Stomach smooth muscle (tissue), 2 donors: ENCODE measurements at regions not wholly inside any gene's neighbourhood (a gene's known extent, or its start where the extent isn't known, plus 50 kb on each side); places are given as distances from the start of the nearest gene placed in this dataset.

Source experiments
- H3K27ac ChIP-seq: one replicate; pipeline ENCODE4 v1.7.0; 2013; ENCODE audit warnings: mild to moderate bottlenecking, low read length, inconsistent platforms
- H3K27me3 ChIP-seq, 2 donors: one replicate each; pipeline ENCODE4 v1.7.0; 2013; ENCODE audit warnings: low read length in 2 of 2; ENCODE audit not compliant: insufficient read depth in 2 of 2, control insufficient read depth in 1 of 2
- H3K36me3 ChIP-seq, 2 donors: one replicate each; pipeline ENCODE4 v1.7.0; 2013; ENCODE audit warnings: low read length in 2 of 2; ENCODE audit not compliant: control insufficient read depth in 2 of 2, insufficient read depth in 2 of 2
- H3K4me1 ChIP-seq: one replicate; pipeline ENCODE4 v1.7.0; 2013; ENCODE audit warnings: low read length; ENCODE audit not compliant: control insufficient read depth, insufficient read depth
- H3K4me3 ChIP-seq, 2 donors: one replicate each; pipeline ENCODE4 v1.7.0; 2013; ENCODE audit warnings: low read length in 2 of 2
- H3K9ac ChIP-seq, 2 donors: one replicate each; pipeline ENCODE4 v1.7.0; 2013; ENCODE audit warnings: low read length in 2 of 2, mild to moderate bottlenecking in 1 of 2
- H3K9me3 ChIP-seq, 2 donors: one replicate each; pipeline ENCODE4 v1.7.0; 2013; ENCODE audit warnings: low read length in 2 of 2; ENCODE audit not compliant: control insufficient read depth in 2 of 2
- donor health status: healthy.
- donor health status: Pancreatic carcinoma.

- H3K27ac ChIP-seq, result no peak overlapping the region
- no peak overlapping the region for H3K4me3 ChIP-seq
- H3K4me1 ChIP-seq, result no peaks in the 10 kb centered on the region
- H3K9ac ChIP-seq, result no peak overlapping the region
- no peaks in the 10 kb centered on the region for H3K9me3 ChIP-seq
- H3K27me3 ChIP-seq, result peaks cover 0 to 4% of the 10 kb centered on the region in 2 donors
- H3K36me3 ChIP-seq, result no peaks in the 10 kb centered on the region
These were observed 103.7 kb downstream of the LINC00237 start for GRCh38 chr20:21002486-21002885.

DNA sequence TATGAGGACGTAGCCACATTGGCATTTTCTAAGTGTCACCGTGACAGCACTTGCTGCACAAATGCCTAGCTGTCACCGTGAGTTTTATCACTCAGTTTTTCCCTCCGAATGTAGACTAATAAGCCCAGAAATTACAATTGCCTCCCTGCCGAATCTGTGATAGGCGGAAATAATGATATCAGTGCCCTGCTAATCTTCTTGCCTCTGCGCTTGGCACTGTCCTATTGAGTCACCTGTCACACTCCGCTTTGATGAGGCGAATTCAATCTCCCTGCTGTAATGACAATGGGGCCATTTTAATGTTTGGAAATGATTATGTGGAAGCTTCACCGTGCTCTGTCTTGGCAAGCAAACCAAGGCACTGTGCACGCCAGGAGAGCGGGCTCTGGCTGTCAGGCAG is 112.8 kb downstream of the LINC00237 start:
- H3K9me3 ChIP-seq, result no peaks in the 10 kb centered on the region
- no peak overlapping the region for H3K27ac ChIP-seq
- no peak overlapping the region for H3K4me3 ChIP-seq
- no peaks in the 10 kb centered on the region for H3K4me1 ChIP-seq
- H3K27me3 ChIP-seq, result peaks cover 0 to 6% of the 10 kb centered on the region in 2 donors
- H3K9ac ChIP-seq, result no peak overlapping the region
- H3K36me3 ChIP-seq, result no peaks in the 10 kb centered on the region

DNA sequence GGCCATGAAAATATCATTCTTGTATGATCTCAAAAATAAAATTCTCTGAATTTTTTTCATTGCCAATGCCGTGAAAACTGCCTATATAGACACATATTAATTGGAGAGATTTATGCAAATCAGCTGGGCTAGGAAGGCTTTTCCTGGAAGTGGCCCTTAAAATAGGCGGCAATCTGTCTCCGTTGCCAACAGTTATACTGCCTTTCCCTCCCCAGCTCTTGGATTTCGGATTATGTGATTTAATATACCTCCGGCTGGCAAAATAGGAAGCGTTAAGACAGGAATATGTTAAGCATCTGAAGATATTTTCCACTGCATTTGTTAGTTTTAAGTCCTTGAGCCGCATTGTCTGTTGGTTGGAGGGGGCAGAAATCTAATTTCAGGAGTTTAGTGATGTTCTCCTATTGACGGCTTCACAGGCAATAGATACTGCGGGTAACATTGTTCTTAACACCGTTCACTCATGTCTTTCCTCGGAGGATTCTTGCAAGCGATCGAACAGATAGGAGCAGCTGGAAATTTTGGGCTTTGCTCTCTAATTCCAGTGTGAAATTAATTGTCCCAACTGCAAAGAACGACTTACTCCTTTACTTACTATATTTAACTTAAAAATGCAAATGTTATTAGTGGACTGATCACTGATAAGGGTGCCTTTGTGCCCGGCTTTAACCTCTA is 113.3 kb downstream of the LINC00237 start:
- H3K36me3 ChIP-seq, result no peaks in the 10 kb centered on the region
- H3K9me3 ChIP-seq, result no peaks in the 10 kb centered on the region
- no peak overlapping the region for H3K4me3 ChIP-seq
- peaks cover 0 to 4% of the 10 kb centered on the region in 2 donors for H3K27me3 ChIP-seq
- no peaks in the 10 kb centered on the region for H3K4me1 ChIP-seq
- H3K9ac ChIP-seq, result no peak overlapping the region
- no peak overlapping the region for H3K27ac ChIP-seq

GRCh38 chr20:20992277-20992676 is 113.9 kb downstream of the LINC00237 start:
- Histone ChIP-seq H3K4me1 (no peaks in the 10 kb centered on the region), H3K27me3 (peaks cover 0 to 4% of the 10 kb centered on the region in 2 donors), H3K9me3 (no peaks in the 10 kb centered on the region), H3K36me3 (no peaks in the 10 kb centered on the region), H3K27ac (no peak overlapping the region), H3K9ac (no peak overlapping the region), H3K4me3 (no peak overlapping the region)

DNA sequence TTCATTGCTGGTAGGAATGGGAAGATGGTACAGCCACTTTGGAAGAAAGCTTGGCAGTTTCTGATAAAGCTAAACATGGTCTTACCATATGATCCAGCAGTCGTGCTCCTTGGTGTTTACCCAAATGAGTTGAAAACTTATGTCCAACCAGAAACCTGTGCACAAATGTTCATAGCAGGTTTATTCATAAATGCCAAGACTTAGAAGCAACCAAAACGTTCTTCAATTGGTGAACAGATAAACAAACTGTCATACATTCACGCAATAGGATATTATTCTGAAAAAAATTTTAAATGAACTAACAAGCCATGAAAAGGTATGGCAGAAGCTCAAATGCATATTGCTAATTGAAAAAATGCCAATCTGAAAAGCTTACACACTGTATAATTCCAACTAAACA is 117.1 kb downstream of the LINC00237 start:
- Histone ChIP-seq H3K4me3 (no peak overlapping the region), H3K9me3 (no peaks in the 10 kb centered on the region), H3K27me3 (peaks cover 0 to 4% of the 10 kb centered on the region in 2 donors), H3K4me1 (no peaks in the 10 kb centered on the region), H3K27ac (no peak overlapping the region), H3K9ac (no peak overlapping the region), H3K36me3 (no peaks in the 10 kb centered on the region)

GRCh38 chr20:20979934-20980333 is 126.2 kb downstream of the LINC00237 start:
- Histone ChIP-seq H3K27ac (no peak overlapping the region), H3K9ac (no peak overlapping the region), H3K9me3 (peaks cover 0 to 5% of the 10 kb centered on the region in 2 donors), H3K4me3 (no peak overlapping the region), H3K27me3 (no peaks in the 10 kb centered on the region), H3K36me3 (no peaks in the 10 kb centered on the region), H3K4me1 (no peaks in the 10 kb centered on the region)

GRCh38 chr20:20977786-20978185 is 128.4 kb downstream of the LINC00237 start:
- Histone ChIP-seq H3K27me3 (no peaks in the 10 kb centered on the region), H3K9ac (no peak overlapping the region), H3K4me1 (no peaks in the 10 kb centered on the region), H3K27ac (no peak overlapping the region), H3K9me3 (peaks cover 0 to 8% of the 10 kb centered on the region in 2 donors), H3K4me3 (no peak overlapping the region), H3K36me3 (no peaks in the 10 kb centered on the region)

DNA sequence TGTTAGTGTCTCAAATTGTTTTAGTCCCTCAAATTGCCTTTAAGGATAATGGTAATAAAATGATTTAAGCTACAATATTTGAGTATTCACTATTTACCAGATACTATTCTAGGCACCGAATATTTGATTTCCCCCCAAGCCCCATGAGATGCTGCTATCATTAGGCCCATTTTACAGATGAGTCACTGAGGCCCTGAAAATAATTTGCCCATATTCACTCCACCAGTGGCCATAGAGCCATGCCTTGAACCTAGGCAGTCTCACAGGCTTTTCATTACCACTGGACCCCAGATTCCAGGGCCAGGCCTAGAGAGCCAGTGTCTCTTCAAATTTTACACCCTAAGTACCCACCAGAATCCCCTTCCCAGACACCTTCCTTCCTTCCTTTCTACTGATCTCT is 133.7 kb downstream of the LINC00237 start:
- Histone ChIP-seq H3K9ac (no peak overlapping the region), H3K27ac (no peak overlapping the region), H3K4me3 (no peak overlapping the region), H3K36me3 (no peaks in the 10 kb centered on the region), H3K9me3 (peaks cover 0 to 3% of the 10 kb centered on the region in 2 donors), H3K27me3 (peaks cover 5 to 10% of the 10 kb centered on the region in 2 donors), H3K4me1 (no peaks in the 10 kb centered on the region)

GRCh38 chr20:20971810-20972209 is 134.3 kb downstream of the LINC00237 start:
- H3K27me3 ChIP-seq, result peaks cover 5 to 10% of the 10 kb centered on the region in 2 donors
- no peak overlapping the region for H3K27ac ChIP-seq
- no peak overlapping the region for H3K4me3 ChIP-seq
- H3K36me3 ChIP-seq, result no peaks in the 10 kb centered on the region
- H3K9ac ChIP-seq, result no peak overlapping the region
- H3K9me3 ChIP-seq, result peaks cover 0 to 3% of the 10 kb centered on the region in 2 donors
- H3K4me1 ChIP-seq, result no peaks in the 10 kb centered on the region

DNA sequence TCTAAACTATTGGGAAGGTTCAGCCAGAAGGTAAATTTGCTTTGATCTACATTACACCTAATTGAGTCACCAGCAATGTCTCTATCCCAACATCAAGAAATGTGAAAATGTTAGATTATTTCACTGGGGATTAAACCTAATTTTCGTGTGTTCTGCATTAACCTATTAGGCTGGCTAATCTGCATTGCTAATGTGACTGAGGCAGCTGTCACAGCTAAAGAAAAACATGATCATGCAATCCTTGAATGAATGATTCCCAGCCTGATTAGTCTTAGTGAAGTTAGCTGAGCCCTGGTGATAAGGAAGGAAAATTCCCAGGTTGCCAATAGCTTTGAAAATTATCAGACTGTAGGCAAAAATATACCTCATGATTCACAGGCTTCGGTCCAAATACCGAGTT is 135.3 kb downstream of the LINC00237 start:
- Histone ChIP-seq H3K4me3 (no peak overlapping the region), H3K9ac (no peak overlapping the region), H3K36me3 (no peaks in the 10 kb centered on the region), H3K4me1 (no peaks in the 10 kb centered on the region), H3K9me3 (peaks cover 0 to 3% of the 10 kb centered on the region in 2 donors), H3K27ac (no peak overlapping the region), H3K27me3 (peaks cover 5 to 10% of the 10 kb centered on the region in 2 donors)

DNA sequence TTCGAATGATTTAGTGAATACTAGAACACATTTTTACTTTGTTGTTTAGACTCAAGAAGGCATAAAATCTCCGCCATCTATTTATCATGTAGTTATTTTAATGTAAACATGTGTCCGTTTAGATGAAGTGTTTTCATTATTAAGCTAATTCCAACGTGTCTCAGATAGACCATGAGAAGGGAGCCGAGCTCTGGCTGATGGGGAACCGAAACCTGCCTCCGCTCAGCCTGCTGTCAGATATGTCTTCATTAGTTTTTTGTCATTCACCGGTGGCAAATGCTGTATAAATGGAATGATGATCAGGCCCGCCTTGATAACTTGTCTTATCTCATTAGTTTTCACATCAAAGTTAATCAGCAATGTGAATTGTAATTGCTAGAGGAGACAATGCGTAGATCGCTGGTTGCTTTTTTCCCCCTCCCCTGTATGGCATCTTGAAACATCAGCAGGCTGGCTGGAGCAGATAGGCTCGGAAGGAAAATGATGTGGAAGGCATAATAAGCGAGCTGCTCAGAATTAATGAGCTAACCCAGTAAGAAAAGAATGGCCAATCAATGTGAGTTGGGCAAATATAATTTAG is 136.4 kb downstream of the LINC00237 start:
- Histone ChIP-seq H3K4me3 (no peak overlapping the region), H3K4me1 (no peaks in the 10 kb centered on the region), H3K27ac (no peak overlapping the region), H3K27me3 (peaks cover 5 to 10% of the 10 kb centered on the region in 2 donors), H3K9ac (no peak overlapping the region), H3K9me3 (peaks cover 0 to 3% of the 10 kb centered on the region in 2 donors), H3K36me3 (no peaks in the 10 kb centered on the region)
